ENCODE measurements at regions not wholly inside any gene's neighbourhood (a gene's known extent, or its start where the extent isn't known, plus 50 kb on each side); places are given as distances from the start of the nearest gene placed in this dataset.
"Not testable (repeated sequence)": the region's sequence is repeated elsewhere in the genome, so short reads cannot be mapped to it uniquely, and the experiment has no call there.

GRCh38 chr7:68250143-68250542 is 1253.5 kb downstream of the TYW1 start:
- DNase-seq, result no peak
- no peak overlapping the region for H3K9ac ChIP-seq
- no peak for TF ChIP-seq EZH2 (IDR thresholded peaks at IDR 0.05; ENCODE audit: insufficient read depth, poor library complexity, severe bottlenecking)
- TF ChIP-seq EZH2phosphoT487 (IDR thresholded peaks at IDR 0.05; ENCODE audit: insufficient read depth, low read depth), result no peak
- H3K79me2 ChIP-seq (ENCODE audit: insufficient read depth), result no peaks in the 10 kb centered on the region
- no peak overlapping the region for H3K4me2 ChIP-seq (ENCODE audit: unreplicated experiment)
- H3K9me3 ChIP-seq (ENCODE audit: low read depth), result no peaks in the 10 kb centered on the region
- H4K20me1 ChIP-seq (ENCODE audit: insufficient read depth), result no peaks in the 10 kb centered on the region
- in situ Hi-C loops (cut with MboI), result no loop called here
- no peaks in the 10 kb centered on the region for H3F3A ChIP-seq (ENCODE audit: insufficient read depth)
- no peaks in the 10 kb centered on the region for H3K4me1 ChIP-seq (ENCODE audit: insufficient read depth)
- H3K4me3 ChIP-seq, result no peak overlapping the region
- WGBS, 2 experiments (ENCODE audit: low coverage in 1 of 2, low lambda C conversion rate in 2 of 2, missing lambda C conversion rate in 2 of 2), result 65 to 73% methylated on average over 4 of the region's 4 CpGs
- no peaks in the 10 kb centered on the region for H3K36me3 ChIP-seq (ENCODE audit: low read depth)
- H3K27me3 ChIP-seq (replicated peaks; ENCODE audit: insufficient read depth), result no peaks in the 10 kb centered on the region
- no peak overlapping the region for H2AFZ ChIP-seq
- H3K27ac ChIP-seq, result no peak overlapping the region
- no peaks in the 10 kb centered on the region for H3K9me2 ChIP-seq (ENCODE audit: insufficient read depth)

- in situ Hi-C loops (cut with MboI); H3K9me3 ChIP-seq (ENCODE audit: low read depth); H3K4me1 ChIP-seq (ENCODE audit: insufficient read depth); H3K36me3 ChIP-seq (ENCODE audit: low read depth); H3K9ac ChIP-seq; DNase-seq; H3K27ac ChIP-seq; H2AFZ ChIP-seq; H3K27me3 ChIP-seq (replicated peaks; ENCODE audit: insufficient read depth); H3K9me2 ChIP-seq (ENCODE audit: insufficient read depth); H3K79me2 ChIP-seq (ENCODE audit: insufficient read depth); H3F3A ChIP-seq (ENCODE audit: insufficient read depth); H3K4me2 ChIP-seq (ENCODE audit: unreplicated experiment); H4K20me1 ChIP-seq (ENCODE audit: insufficient read depth); H3K4me3 ChIP-seq: not testable (repeated sequence)
- 12 to 69% methylated on average over 1 of the region's 1 CpG for WGBS, 2 experiments (ENCODE audit: low coverage in 1 of 2, low lambda C conversion rate in 2 of 2, missing lambda C conversion rate in 2 of 2)
These were observed 1258.2 kb downstream of the TYW1 start for GRCh38 chr7:68254815-68255214.

- Histone ChIP-seq H3K27me3 (replicated peaks; ENCODE audit: insufficient read depth) (no peaks in the 10 kb centered on the region), H3K4me2 (ENCODE audit: unreplicated experiment) (no peak overlapping the region), H2AFZ (no peak overlapping the region), H3F3A (ENCODE audit: insufficient read depth) (no peaks in the 10 kb centered on the region), H3K4me3 (no peak overlapping the region), H3K36me3 (ENCODE audit: low read depth) (no peaks in the 10 kb centered on the region), H3K9me2 (ENCODE audit: insufficient read depth) (no peaks in the 10 kb centered on the region), H4K20me1 (ENCODE audit: insufficient read depth) (no peaks in the 10 kb centered on the region), H3K9me3 (ENCODE audit: low read depth) (no peaks in the 10 kb centered on the region), H3K27ac (no peak overlapping the region), H3K79me2 (ENCODE audit: insufficient read depth) (no peaks in the 10 kb centered on the region), H3K4me1 (ENCODE audit: insufficient read depth) (no peaks in the 10 kb centered on the region), H3K9ac (no peak overlapping the region)
- in situ Hi-C loops (cut with MboI), result no loop called here
- DNase-seq, result no peak
- no peak for TF ChIP-seq EZH2phosphoT487 (IDR thresholded peaks at IDR 0.05; ENCODE audit: insufficient read depth, low read depth)
- TF ChIP-seq EZH2 (IDR thresholded peaks at IDR 0.05; ENCODE audit: insufficient read depth, poor library complexity, severe bottlenecking), result no peak
- 32 to 49% methylated on average over 2 of the region's 2 CpGs for WGBS, 2 experiments (ENCODE audit: low coverage in 1 of 2, low lambda C conversion rate in 2 of 2, missing lambda C conversion rate in 2 of 2)
These were observed 1259.7 kb downstream of the TYW1 start for GRCh38 chr7:68256295-68256694.

- in situ Hi-C loops (cut with MboI), result no loop called here
- DNase-seq, result no peak
- H3K27me3 ChIP-seq (replicated peaks; ENCODE audit: insufficient read depth), result no peaks in the 10 kb centered on the region
- H3K9me3 ChIP-seq (ENCODE audit: low read depth), result no peaks in the 10 kb centered on the region
- WGBS, 2 experiments (ENCODE audit: low coverage in 1 of 2, low lambda C conversion rate in 2 of 2, missing lambda C conversion rate in 2 of 2), result 15 to 22% methylated on average over 8 of the region's 8 CpGs
- no peak overlapping the region for H3K9ac ChIP-seq
- no peaks in the 10 kb centered on the region for H3K4me1 ChIP-seq (ENCODE audit: insufficient read depth)
- H3K36me3 ChIP-seq (ENCODE audit: low read depth), result no peaks in the 10 kb centered on the region
- H4K20me1 ChIP-seq (ENCODE audit: insufficient read depth), result no peaks in the 10 kb centered on the region
- TF ChIP-seq EZH2 (IDR thresholded peaks at IDR 0.05; ENCODE audit: insufficient read depth, poor library complexity, severe bottlenecking), result no peak
- TF ChIP-seq EZH2phosphoT487 (IDR thresholded peaks at IDR 0.05; ENCODE audit: insufficient read depth, low read depth), result no peak
- H2AFZ ChIP-seq, result no peak overlapping the region
- H3K4me2 ChIP-seq (ENCODE audit: unreplicated experiment), result no peak overlapping the region
- H3K4me3 ChIP-seq, result no peak overlapping the region
- no peaks in the 10 kb centered on the region for H3K79me2 ChIP-seq (ENCODE audit: insufficient read depth)
- H3F3A ChIP-seq (ENCODE audit: insufficient read depth), result no peaks in the 10 kb centered on the region
- no peaks in the 10 kb centered on the region for H3K9me2 ChIP-seq (ENCODE audit: insufficient read depth)
- no peak overlapping the region for H3K27ac ChIP-seq
These were observed 1262.0 kb downstream of the TYW1 start for GRCh38 chr7:68258609-68259008.

GRCh38 chr7:68265258-68265657 is 1268.6 kb downstream of the TYW1 start:
- in situ Hi-C loops (cut with MboI), result no loop called here
- WGBS, 2 experiments (ENCODE audit: low coverage in 1 of 2, low lambda C conversion rate in 2 of 2, missing lambda C conversion rate in 2 of 2), result 4% methylated on average over 3 of the region's 3 CpGs
- no peaks in the 10 kb centered on the region for H3K27me3 ChIP-seq (replicated peaks; ENCODE audit: insufficient read depth)

More at GRCh38 chr7:68265258-68265657, 1268.6 kb downstream of the TYW1 start:
- Histone ChIP-seq H3K9ac (no peak overlapping the region), H3K36me3 (ENCODE audit: low read depth) (no peaks in the 10 kb centered on the region), H3K4me1 (ENCODE audit: insufficient read depth) (no peaks in the 10 kb centered on the region), H3K9me2 (ENCODE audit: insufficient read depth) (no peaks in the 10 kb centered on the region), H2AFZ (no peak overlapping the region), H3K9me3 (ENCODE audit: low read depth) (no peaks in the 10 kb centered on the region), H3K4me3 (no peak overlapping the region), H4K20me1 (ENCODE audit: insufficient read depth) (no peaks in the 10 kb centered on the region), H3F3A (ENCODE audit: insufficient read depth) (no peaks in the 10 kb centered on the region), H3K4me2 (ENCODE audit: unreplicated experiment) (no peak overlapping the region), H3K27ac (no peak overlapping the region), H3K79me2 (ENCODE audit: insufficient read depth) (no peaks in the 10 kb centered on the region)
- no peak for TF ChIP-seq EZH2 (IDR thresholded peaks at IDR 0.05; ENCODE audit: insufficient read depth, poor library complexity, severe bottlenecking)
- TF ChIP-seq EZH2phosphoT487 (IDR thresholded peaks at IDR 0.05; ENCODE audit: insufficient read depth, low read depth), result no peak
- DNase-seq, result no peak

All from GM23248 (cell line).